IPS-15b (cell line): ENCODE measurements at regions not wholly inside any gene's neighbourhood (a gene's known extent, or its start where the extent isn't known, plus 50 kb on each side); places are given as distances from the start of the nearest gene placed in this dataset.

Source experiments
- H3K27me3 ChIP-seq: one replicate; pipeline ENCODE4 v1.6.1; 2013; ENCODE audit warnings: low read length; ENCODE audit not compliant: control insufficient read depth, insufficient read depth
- H3K36me3 ChIP-seq: one replicate; pipeline ENCODE4 v1.6.1; 2013; ENCODE audit warnings: low read length; ENCODE audit not compliant: control insufficient read depth, insufficient read depth
- H3K4me1 ChIP-seq: one replicate; pipeline ENCODE4 v1.6.1; 2013; ENCODE audit warnings: mild to moderate bottlenecking, low read length; ENCODE audit not compliant: control insufficient read depth, insufficient read depth
- H3K4me3 ChIP-seq: one replicate; pipeline ENCODE4 v1.5.1; 2013; ENCODE audit warnings: low read depth, low read length
- H3K9ac ChIP-seq: one replicate; pipeline ENCODE4 v1.6.1; 2013; ENCODE audit warnings: low read depth, mild to moderate bottlenecking, low read length
- H3K9me3 ChIP-seq: one replicate; pipeline ENCODE4 v1.6.1; 2013; ENCODE audit warnings: mild to moderate bottlenecking, low read length; ENCODE audit not compliant: control insufficient read depth, insufficient read depth

- H3K9ac ChIP-seq = no peak overlapping the region
Measured at GRCh38 chr11:134476435-134477021, 64.5 kb upstream of the B3GAT1 start.

GRCh38 chr11:134475951-134476350 lies 63.9 kb upstream of the B3GAT1 start:
- Histone ChIP-seq H3K36me3 (no peaks in the 10 kb centered on the region), H3K9ac (no peak overlapping the region), H3K9me3 (no peaks in the 10 kb centered on the region), H3K4me1 (peaks cover 7% of the 10 kb centered on the region), H3K4me3 (no peak overlapping the region), H3K27me3 (no peaks in the 10 kb centered on the region)

More at GRCh38 chr11:134476435-134477021, 64.5 kb upstream of the B3GAT1 start:
- no peaks in the 10 kb centered on the region for H3K9me3 ChIP-seq
- no peak overlapping the region for H3K4me3 ChIP-seq
- H3K4me1 ChIP-seq = peaks cover 7% of the 10 kb centered on the region
- H3K36me3 ChIP-seq = no peaks in the 10 kb centered on the region
- H3K27me3 ChIP-seq = no peaks in the 10 kb centered on the region

GRCh38 chr11:134474942-134475341 lies 62.9 kb upstream of the B3GAT1 start:
- H3K9ac ChIP-seq = no peak overlapping the region
- no peaks in the 10 kb centered on the region for H3K27me3 ChIP-seq
- H3K4me1 ChIP-seq = peaks cover 7% of the 10 kb centered on the region
- no peak overlapping the region for H3K4me3 ChIP-seq
- H3K9me3 ChIP-seq = no peaks in the 10 kb centered on the region
- H3K36me3 ChIP-seq = no peaks in the 10 kb centered on the region

- Histone ChIP-seq H3K27me3 (no peaks in the 10 kb centered on the region), H3K4me3 (no peak overlapping the region), H3K9ac (no peak overlapping the region), H3K9me3 (no peaks in the 10 kb centered on the region), H3K36me3 (no peaks in the 10 kb centered on the region), H3K4me1 (peaks cover 7% of the 10 kb centered on the region)
Measured at GRCh38 chr11:134474070-134474860, 62.2 kb upstream of the B3GAT1 start.

DNA sequence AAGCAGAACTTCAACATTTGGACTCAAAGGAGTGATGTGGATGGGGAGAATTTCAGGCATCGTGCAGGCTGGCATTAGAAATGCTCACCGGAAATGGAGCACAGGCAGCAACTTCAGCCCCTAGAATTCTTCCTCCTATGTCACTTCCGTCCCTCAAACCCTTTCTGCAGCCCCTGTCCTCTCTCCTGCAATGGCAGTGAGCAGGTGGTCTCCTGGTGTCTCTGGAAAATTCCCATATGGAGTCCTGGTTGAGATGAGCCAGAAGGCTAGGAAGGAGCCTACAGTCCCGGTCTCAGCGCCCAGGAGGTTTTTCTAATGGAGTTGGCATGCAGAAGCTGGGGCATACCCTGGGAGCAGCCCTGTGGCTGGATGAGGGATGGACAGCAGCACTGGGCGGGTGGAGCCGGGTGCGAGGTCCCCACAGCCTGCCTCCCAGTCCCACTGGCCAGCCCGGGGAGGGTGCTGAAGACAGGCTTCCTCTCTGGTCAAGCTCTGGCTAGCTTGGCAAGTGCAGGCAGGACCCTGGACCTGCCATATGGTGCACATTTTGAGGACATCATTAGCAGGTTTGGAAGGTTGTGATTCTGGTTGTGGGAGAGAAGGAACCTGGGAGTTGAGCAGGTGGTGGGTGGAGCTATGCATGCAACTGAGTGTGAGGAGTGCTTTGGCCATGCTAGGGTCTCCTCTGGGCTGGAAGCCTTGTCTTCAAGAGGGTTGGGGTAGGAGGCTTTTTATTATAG lies 59.8 kb upstream of the B3GAT1 start:
- Histone ChIP-seq H3K4me1 (no peaks in the 10 kb centered on the region), H3K9ac (no peak overlapping the region), H3K36me3 (no peaks in the 10 kb centered on the region), H3K4me3 (no peak overlapping the region), H3K27me3 (peaks cover 4% of the 10 kb centered on the region), H3K9me3 (no peaks in the 10 kb centered on the region)

DNA sequence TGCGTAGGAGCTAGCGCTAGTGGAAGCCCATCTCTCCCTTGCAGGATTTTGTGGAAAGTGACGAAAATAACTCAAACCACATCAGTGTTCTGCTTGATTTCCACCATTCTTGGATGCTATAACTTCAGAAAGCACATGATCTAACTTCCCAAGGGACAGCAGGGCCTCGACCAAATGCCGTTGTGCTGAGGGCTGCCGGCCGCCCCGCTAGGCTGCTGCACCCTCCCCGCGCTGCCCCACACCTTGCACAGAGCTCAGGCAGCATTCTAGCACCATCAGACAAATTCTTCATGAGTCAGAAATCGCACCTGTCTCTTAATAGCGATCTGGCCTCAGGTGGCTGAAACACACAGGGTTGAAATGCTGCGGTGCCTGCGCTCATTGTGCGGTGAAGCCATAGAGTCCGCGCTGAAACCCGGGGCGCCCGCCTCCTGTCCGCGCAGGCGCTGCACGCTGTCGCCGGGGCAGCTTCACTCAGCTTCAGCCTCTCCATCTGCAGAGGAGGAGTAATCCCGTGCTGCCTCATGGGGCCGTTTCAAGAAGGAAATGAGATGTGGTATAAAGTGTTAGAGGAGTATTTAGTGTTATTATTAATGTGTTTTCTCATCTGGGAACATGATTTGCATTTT lies 59.2 kb upstream of the B3GAT1 start:
- Histone ChIP-seq H3K4me3 (no peak overlapping the region), H3K27me3 (peaks cover 9% of the 10 kb centered on the region), H3K36me3 (no peaks in the 10 kb centered on the region), H3K4me1 (no peaks in the 10 kb centered on the region), H3K9me3 (no peaks in the 10 kb centered on the region), H3K9ac (no peak overlapping the region)

DNA sequence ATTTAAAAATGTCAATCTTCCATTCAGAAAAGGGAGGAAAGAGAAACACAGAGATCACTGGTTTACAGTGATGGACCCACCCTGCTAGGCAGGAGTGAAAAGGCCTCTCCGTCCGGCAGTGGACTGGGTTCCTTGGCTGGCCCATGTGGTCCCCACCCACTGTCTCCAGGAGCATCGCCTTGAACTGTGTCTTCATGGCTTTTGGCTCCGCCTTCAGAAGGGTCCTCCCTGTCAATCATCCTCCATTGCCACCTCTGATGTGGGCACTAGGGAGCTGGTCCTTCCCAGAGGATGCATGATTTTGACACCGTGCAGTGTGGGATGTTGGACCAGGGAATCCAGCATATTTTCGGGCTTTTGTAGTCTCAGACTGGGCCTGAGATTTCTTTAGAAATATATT lies 58.2 kb upstream of the B3GAT1 start:
- peaks cover 4% of the 10 kb centered on the region for H3K4me1 ChIP-seq
- peaks cover 16% of the 10 kb centered on the region for H3K27me3 ChIP-seq
- H3K9me3 ChIP-seq = no peaks in the 10 kb centered on the region
- H3K4me3 ChIP-seq = no peak overlapping the region
- no peak overlapping the region for H3K9ac ChIP-seq
- H3K36me3 ChIP-seq = no peaks in the 10 kb centered on the region

DNA sequence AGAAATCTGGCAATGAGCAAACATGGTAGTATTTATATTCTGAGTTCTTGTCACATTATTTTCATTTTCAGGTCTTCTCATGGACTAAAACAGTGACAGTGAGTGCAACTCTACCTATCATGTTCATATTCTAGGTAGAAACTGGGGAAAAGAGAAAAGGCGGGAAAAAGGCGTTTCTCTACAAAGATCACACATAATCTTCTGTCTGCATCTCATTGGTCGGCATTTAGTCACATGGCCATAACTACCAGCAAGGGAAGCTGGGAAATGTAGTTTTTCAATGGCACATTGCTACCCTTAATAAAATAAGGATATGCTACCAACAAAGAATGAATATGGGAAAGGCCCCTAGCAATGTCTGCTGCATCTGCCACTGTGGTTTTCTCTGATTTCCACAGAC lies 57.6 kb upstream of the B3GAT1 start:
- Histone ChIP-seq H3K27me3 (peaks cover 18% of the 10 kb centered on the region), H3K9me3 (no peaks in the 10 kb centered on the region), H3K4me1 (peaks cover 4% of the 10 kb centered on the region), H3K36me3 (no peaks in the 10 kb centered on the region), H3K4me3 (no peak overlapping the region), H3K9ac (no peak overlapping the region)

- no peak overlapping the region for H3K9ac ChIP-seq
- H3K36me3 ChIP-seq = no peaks in the 10 kb centered on the region
- peaks cover 18% of the 10 kb centered on the region for H3K27me3 ChIP-seq
- H3K4me3 ChIP-seq = no peak overlapping the region
- no peaks in the 10 kb centered on the region for H3K9me3 ChIP-seq
- peaks cover 4% of the 10 kb centered on the region for H3K4me1 ChIP-seq
Measured at GRCh38 chr11:134468796-134469195, 56.8 kb upstream of the B3GAT1 start.

DNA sequence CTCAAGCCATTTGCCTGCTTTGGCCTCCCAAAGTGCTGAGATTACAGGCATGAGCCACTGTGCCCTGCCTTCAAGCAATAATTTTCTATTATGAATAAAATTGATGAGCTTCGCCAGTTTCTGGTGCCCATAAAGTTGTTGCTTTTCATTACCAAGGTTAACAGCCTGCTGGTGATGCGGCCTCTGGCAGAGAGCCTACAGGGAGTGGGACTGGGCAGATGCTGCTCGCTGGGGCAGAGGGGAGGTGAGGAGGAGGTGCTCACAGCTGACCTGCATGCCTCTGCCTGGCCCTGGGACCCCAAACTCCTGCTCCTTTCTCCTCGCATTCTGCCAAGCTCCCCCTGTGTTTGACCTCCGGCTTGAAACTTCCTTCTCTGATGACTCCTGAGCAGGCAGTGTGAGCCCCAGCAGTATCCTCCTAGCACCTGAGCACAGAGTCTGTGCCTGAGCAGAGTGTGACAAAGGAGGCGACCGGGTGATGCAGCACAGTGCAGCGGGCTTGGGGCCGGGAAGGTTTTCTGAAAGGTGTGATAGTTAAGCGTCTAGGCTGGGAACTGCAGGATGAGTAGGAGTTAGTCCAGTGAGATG lies 56.1 kb upstream of the B3GAT1 start:
- H3K4me1 ChIP-seq = peaks cover 4% of the 10 kb centered on the region
- no peaks in the 10 kb centered on the region for H3K9me3 ChIP-seq
- no peaks in the 10 kb centered on the region for H3K36me3 ChIP-seq
- no peak overlapping the region for H3K9ac ChIP-seq
- peaks cover 18% of the 10 kb centered on the region for H3K27me3 ChIP-seq
- H3K4me3 ChIP-seq = no peak overlapping the region
